ENCODE measurements at regions not wholly inside any gene's neighbourhood (a gene's known extent, or its start where the extent isn't known, plus 50 kb on each side); places are given as distances from the start of the nearest gene placed in this dataset.

DNA sequence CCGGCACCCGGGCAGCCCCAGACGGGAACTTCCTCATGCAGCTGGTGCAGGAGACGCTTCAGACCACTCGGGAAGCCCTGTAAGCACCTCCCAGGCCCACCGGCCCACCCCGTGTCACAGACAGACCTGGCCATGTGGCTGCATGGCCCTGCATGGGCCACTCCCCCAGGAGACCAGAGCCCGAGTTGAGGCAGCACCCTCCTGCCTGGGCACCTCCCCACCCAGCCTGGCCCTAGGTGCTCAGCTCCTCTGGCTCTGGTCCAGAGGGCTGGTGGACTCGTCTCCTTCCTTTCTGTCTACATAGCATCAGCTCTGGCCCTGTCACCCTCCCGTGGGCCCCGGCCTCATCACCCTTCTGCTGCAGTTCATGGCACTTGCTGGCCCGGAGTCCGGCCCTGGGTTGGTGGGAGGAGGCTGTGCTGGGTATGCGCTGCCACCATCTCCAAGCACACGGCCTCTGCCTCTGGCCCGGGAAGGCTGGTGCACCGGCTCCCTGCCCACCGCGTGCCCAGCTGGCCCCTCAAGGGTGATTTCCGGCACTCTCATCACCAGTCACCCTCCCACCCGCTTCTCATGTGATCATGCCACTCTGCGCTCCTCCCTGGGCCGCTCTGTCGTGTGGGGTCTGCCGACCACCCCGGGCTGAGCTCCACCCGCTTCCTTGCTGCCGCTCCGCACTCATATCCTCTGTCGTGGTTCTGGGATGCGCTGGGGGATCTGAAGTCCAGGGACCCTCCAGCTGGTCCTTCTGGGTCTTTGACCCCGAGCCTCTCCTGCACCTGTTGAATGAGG lies 53.1 kb upstream of the DPYSL4 start:
- DNase-seq (ENCODE audit: insufficient read length, low spot score, missing footprints) = no peak
- no peaks in the 10 kb centered on the region for H3K4me1 ChIP-seq (ENCODE audit: insufficient read depth, low read length)
- no peak overlapping the region for H2AFZ ChIP-seq (ENCODE audit: low read length)
- H4K20me1 ChIP-seq (ENCODE audit: insufficient read depth, low read length) = no peaks in the 10 kb centered on the region
- H3K27me3 ChIP-seq (ENCODE audit: insufficient read depth, low read length) = no peaks in the 10 kb centered on the region
- no peak overlapping the region for H3K27ac ChIP-seq (ENCODE audit: low read depth, low read length)
- H3K4me2 ChIP-seq (ENCODE audit: insufficient read depth, low read length) = no peak overlapping the region
- no peaks in the 10 kb centered on the region for H3K9me3 ChIP-seq (ENCODE audit: low read depth, low read length)
- no peaks in the 10 kb centered on the region for H3K36me3 ChIP-seq (ENCODE audit: insufficient read depth, low read length)
- no peak overlapping the region for H3K4me3 ChIP-seq (ENCODE audit: insufficient read depth, low read length)
- no peaks in the 10 kb centered on the region for H3K79me2 ChIP-seq (ENCODE audit: insufficient read depth, low read length)
- TF ChIP-seq, protein P1, sequence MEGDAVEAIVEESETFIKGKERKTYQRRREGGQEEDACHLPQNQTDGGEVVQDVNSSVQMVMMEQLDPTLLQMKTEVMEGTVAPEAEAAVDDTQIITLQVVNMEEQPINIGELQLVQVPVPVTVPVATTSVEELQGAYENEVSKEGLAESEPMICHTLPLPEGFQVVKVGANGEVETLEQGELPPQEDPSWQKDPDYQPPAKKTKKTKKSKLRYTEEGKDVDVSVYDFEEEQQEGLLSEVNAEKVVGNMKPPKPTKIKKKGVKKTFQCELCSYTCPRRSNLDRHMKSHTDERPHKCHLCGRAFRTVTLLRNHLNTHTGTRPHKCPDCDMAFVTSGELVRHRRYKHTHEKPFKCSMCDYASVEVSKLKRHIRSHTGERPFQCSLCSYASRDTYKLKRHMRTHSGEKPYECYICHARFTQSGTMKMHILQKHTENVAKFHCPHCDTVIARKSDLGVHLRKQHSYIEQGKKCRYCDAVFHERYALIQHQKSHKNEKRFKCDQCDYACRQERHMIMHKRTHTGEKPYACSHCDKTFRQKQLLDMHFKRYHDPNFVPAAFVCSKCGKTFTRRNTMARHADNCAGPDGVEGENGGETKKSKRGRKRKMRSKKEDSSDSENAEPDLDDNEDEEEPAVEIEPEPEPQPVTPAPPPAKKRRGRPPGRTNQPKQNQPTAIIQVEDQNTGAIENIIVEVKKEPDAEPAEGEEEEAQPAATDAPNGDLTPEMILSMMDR (IDR thresholded peaks at IDR 0.05; ENCODE audit: extremely low read depth, low read depth, low read length) = no peak

DNA sequence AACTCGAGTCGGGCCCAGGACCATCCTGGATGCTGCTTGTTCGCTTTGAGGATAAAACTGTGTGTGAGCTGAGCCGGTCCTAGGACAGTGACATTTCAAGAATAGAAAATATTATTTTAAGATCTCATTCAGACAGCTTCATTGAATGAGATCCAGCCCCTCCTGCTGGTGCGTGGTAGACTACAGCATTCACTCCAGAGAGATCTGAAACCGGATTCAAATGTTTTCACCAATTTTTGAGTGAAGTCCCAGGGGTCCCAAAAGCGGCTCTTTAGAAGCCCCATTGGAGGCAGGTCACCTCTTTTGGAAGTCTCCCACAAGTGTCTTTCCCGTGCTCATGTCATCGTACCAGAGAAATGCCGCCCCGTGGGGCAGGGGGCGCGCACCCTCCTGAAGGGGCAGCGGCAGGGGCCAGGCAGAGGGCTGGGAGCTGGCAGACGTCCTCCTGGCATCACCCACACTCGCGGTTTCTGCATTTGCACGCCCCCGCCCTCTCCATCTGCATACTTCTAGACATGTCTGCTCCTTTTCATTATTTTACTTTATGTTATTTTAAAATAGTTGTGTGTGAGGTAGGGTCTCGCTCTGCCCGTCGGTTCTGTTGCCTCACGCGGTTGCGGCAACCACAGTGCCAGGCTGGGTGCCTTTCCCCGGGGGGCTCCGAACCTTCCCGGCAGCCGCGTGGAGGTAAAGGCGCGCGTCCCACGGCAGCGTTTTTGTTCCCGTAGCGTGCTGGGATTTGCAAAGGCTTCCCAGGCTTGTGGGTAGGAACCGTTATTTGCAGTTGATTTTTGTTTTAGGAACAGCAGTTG lies 52.3 kb upstream of the DPYSL4 start:
- Histone ChIP-seq H3K4me3 (ENCODE audit: insufficient read depth, low read length) (no peak overlapping the region), H3K4me2 (ENCODE audit: insufficient read depth, low read length) (no peak overlapping the region), H3K9me3 (ENCODE audit: low read depth, low read length) (no peaks in the 10 kb centered on the region), H3K27me3 (ENCODE audit: insufficient read depth, low read length) (no peaks in the 10 kb centered on the region), H3K36me3 (ENCODE audit: insufficient read depth, low read length) (no peaks in the 10 kb centered on the region), H3K4me1 (ENCODE audit: insufficient read depth, low read length) (no peaks in the 10 kb centered on the region), H4K20me1 (ENCODE audit: insufficient read depth, low read length) (no peaks in the 10 kb centered on the region), H3K27ac (ENCODE audit: low read depth, low read length) (no peak overlapping the region), H3K79me2 (ENCODE audit: insufficient read depth, low read length) (no peaks in the 10 kb centered on the region), H2AFZ (ENCODE audit: low read length) (no peak overlapping the region)
- DNase-seq (ENCODE audit: insufficient read length, low spot score, missing footprints) = no peak
- TF ChIP-seq, protein P1 (IDR thresholded peaks at IDR 0.05; ENCODE audit: extremely low read depth, low read depth, low read length) = no peak

DNA sequence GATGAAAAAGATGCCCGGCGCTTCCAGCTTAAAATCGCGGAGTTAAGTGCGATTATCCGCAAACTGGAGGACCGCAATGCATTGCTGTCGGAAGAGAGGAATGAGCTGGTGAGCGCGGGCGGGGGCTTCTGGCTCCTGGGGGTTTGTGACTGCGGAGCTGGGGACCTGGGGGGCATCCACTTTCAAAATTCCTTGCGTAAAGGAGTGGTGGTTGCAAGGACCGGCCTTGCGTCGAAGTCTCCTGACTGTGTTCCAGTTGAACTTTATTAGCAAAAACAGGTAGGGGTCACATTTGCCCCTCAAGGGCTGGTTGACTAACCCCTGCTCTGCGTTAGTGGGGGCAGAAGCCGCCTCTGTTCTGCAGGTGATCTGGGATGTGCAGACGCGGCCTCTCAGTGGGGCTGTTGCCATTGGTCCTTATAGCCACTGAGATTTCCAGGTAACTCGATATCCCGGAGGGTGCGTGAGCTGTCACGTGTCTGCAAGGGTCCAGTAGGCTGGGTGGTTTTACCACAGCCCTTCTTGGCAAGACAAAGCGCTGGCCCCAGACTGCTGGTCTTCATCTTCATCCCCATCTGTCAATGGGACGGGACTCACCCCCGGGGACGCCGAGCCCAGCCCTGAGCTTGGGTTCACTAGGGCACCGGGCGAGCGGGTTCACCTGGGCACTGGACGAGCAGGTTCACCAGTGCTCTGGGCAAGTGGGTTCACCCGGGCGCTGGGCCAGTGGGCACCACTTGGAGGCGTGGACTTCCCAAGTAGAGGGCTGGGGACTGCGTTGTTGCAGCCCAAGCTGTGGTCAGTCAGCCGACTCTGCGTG lies 51.5 kb upstream of the DPYSL4 start:
- DNase-seq (ENCODE audit: insufficient read length, low spot score, missing footprints) = no peak

More for the DNA sequence above, 51.5 kb upstream of the DPYSL4 start:
- Histone ChIP-seq H3K4me2 (ENCODE audit: insufficient read depth, low read length) (no peak overlapping the region), H3K27me3 (ENCODE audit: insufficient read depth, low read length) (no peaks in the 10 kb centered on the region), H3K4me3 (ENCODE audit: insufficient read depth, low read length) (no peak overlapping the region), H3K27ac (ENCODE audit: low read depth, low read length) (no peak overlapping the region), H3K9me3 (ENCODE audit: low read depth, low read length) (no peaks in the 10 kb centered on the region), H2AFZ (ENCODE audit: low read length) (no peak overlapping the region), H3K4me1 (ENCODE audit: insufficient read depth, low read length) (no peaks in the 10 kb centered on the region), H4K20me1 (ENCODE audit: insufficient read depth, low read length) (no peaks in the 10 kb centered on the region), H3K36me3 (ENCODE audit: insufficient read depth, low read length) (no peaks in the 10 kb centered on the region), H3K79me2 (ENCODE audit: insufficient read depth, low read length) (no peaks in the 10 kb centered on the region)
- TF ChIP-seq, protein P1 (IDR thresholded peaks at IDR 0.05; ENCODE audit: extremely low read depth, low read depth, low read length) = no peak

Measured in osteoblast (primary cell).